ENCODE measurements at regions not wholly inside any gene's neighbourhood (a gene's known extent, or its start where the extent isn't known, plus 50 kb on each side); places are given as distances from the start of the nearest gene placed in this dataset.
"Not testable (repeated sequence)": the region's sequence is repeated elsewhere in the genome, so short reads cannot be mapped to it uniquely, and the experiment has no call there.

- not testable (repeated sequence) for H2AFZ ChIP-seq (ENCODE audit: low read depth, low read length, severe bottlenecking); H3K9ac ChIP-seq (ENCODE audit: low read length)
Measured at GRCh38 chr10:46677836-46678435, 99.0 kb downstream of the SYT15 start.

GRCh38 chr10:46691397-46691796 lies 112.5 kb downstream of the SYT15 start:
- not testable (repeated sequence) for H3F3A ChIP-seq (ENCODE audit: insufficient read depth); H2AFZ ChIP-seq (ENCODE audit: low read depth, low read length, severe bottlenecking); H3K9me3 ChIP-seq (ENCODE audit: insufficient read depth, low read length); H3K9me2 ChIP-seq (replicated peaks; ENCODE audit: insufficient read depth, low read length); H3K9ac ChIP-seq (ENCODE audit: low read length); H3K79me2 ChIP-seq (ENCODE audit: insufficient read depth, low read length); H3K27ac ChIP-seq (ENCODE audit: low read depth, low read length); H3K4me2 ChIP-seq (ENCODE audit: low read depth, low read length, poor library complexity, severe bottlenecking); H3K36me3 ChIP-seq (ENCODE audit: low read length); H4K20me1 ChIP-seq (ENCODE audit: low read depth, low read length); H3K4me3 ChIP-seq (ENCODE audit: insufficient read depth, low read length, poor library complexity, severe bottlenecking); H3K27me3 ChIP-seq (ENCODE audit: low read length)

More at GRCh38 chr10:46677836-46678435, 99.0 kb downstream of the SYT15 start:
- H3K27ac ChIP-seq (ENCODE audit: low read depth, low read length); H3K79me2 ChIP-seq (ENCODE audit: insufficient read depth, low read length); H3K4me2 ChIP-seq (ENCODE audit: low read depth, low read length, poor library complexity, severe bottlenecking); H3K36me3 ChIP-seq (ENCODE audit: low read length); H3K9me3 ChIP-seq (ENCODE audit: insufficient read depth, low read length); H3K4me3 ChIP-seq (ENCODE audit: insufficient read depth, low read length, poor library complexity, severe bottlenecking); H3K27me3 ChIP-seq (ENCODE audit: low read length); H4K20me1 ChIP-seq (ENCODE audit: low read depth, low read length); H3F3A ChIP-seq (ENCODE audit: insufficient read depth); H3K9me2 ChIP-seq (replicated peaks; ENCODE audit: insufficient read depth, low read length): not testable (repeated sequence)

GRCh38 chr10:46693218-46693617 lies 114.3 kb downstream of the SYT15 start:
- not testable (repeated sequence) for H3F3A ChIP-seq (ENCODE audit: insufficient read depth); H3K4me3 ChIP-seq (ENCODE audit: insufficient read depth, low read length, poor library complexity, severe bottlenecking); H3K9me2 ChIP-seq (replicated peaks; ENCODE audit: insufficient read depth, low read length); H3K36me3 ChIP-seq (ENCODE audit: low read length); H2AFZ ChIP-seq (ENCODE audit: low read depth, low read length, severe bottlenecking); H3K27me3 ChIP-seq (ENCODE audit: low read length); H3K27ac ChIP-seq (ENCODE audit: low read depth, low read length); H3K4me2 ChIP-seq (ENCODE audit: low read depth, low read length, poor library complexity, severe bottlenecking); H3K9ac ChIP-seq (ENCODE audit: low read length); H3K9me3 ChIP-seq (ENCODE audit: insufficient read depth, low read length); H3K79me2 ChIP-seq (ENCODE audit: insufficient read depth, low read length); H4K20me1 ChIP-seq (ENCODE audit: low read depth, low read length)

DNA sequence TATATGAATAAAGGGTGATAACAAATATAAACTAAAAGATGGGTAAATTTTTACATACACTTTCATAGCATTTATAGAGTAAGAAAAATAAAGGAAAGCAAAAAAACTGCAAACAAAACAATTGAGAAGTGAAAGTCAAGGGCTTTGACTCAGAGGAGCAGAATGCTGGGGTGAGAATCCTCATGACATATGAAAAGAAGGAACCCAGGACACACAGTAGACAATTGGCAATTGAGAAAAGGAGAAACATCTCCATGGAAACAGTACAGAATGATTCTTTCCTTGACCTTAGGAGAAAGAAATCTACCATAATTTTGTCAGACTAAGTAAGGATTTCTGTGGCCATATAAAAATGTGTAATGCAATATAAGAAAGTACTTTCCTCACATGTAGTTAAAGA lies 138.3 kb downstream of the SYT15 start:
- H3K9me2 ChIP-seq (replicated peaks; ENCODE audit: insufficient read depth, low read length); H3K9me3 ChIP-seq (ENCODE audit: insufficient read depth, low read length); H3K4me2 ChIP-seq (ENCODE audit: low read depth, low read length, poor library complexity, severe bottlenecking); H2AFZ ChIP-seq (ENCODE audit: low read depth, low read length, severe bottlenecking); H3K9ac ChIP-seq (ENCODE audit: low read length); H3K36me3 ChIP-seq (ENCODE audit: low read length); H3K79me2 ChIP-seq (ENCODE audit: insufficient read depth, low read length); H4K20me1 ChIP-seq (ENCODE audit: low read depth, low read length); H3K4me3 ChIP-seq (ENCODE audit: insufficient read depth, low read length, poor library complexity, severe bottlenecking); H3F3A ChIP-seq (ENCODE audit: insufficient read depth); H3K27me3 ChIP-seq (ENCODE audit: low read length); H3K27ac ChIP-seq (ENCODE audit: low read depth, low read length): not testable (repeated sequence)

GRCh38 chr10:46718014-46718413 lies 139.1 kb downstream of the SYT15 start:
- H2AFZ ChIP-seq (ENCODE audit: low read depth, low read length, severe bottlenecking); H3K27ac ChIP-seq (ENCODE audit: low read depth, low read length); H3K79me2 ChIP-seq (ENCODE audit: insufficient read depth, low read length); H3K36me3 ChIP-seq (ENCODE audit: low read length); H3K4me2 ChIP-seq (ENCODE audit: low read depth, low read length, poor library complexity, severe bottlenecking); H4K20me1 ChIP-seq (ENCODE audit: low read depth, low read length); H3K4me3 ChIP-seq (ENCODE audit: insufficient read depth, low read length, poor library complexity, severe bottlenecking); H3K9me2 ChIP-seq (replicated peaks; ENCODE audit: insufficient read depth, low read length); H3K9ac ChIP-seq (ENCODE audit: low read length); H3K27me3 ChIP-seq (ENCODE audit: low read length); H3F3A ChIP-seq (ENCODE audit: insufficient read depth); H3K9me3 ChIP-seq (ENCODE audit: insufficient read depth, low read length): not testable (repeated sequence)

- H3K4me2 ChIP-seq (ENCODE audit: low read depth, low read length, poor library complexity, severe bottlenecking); H3K9me2 ChIP-seq (replicated peaks; ENCODE audit: insufficient read depth, low read length); H2AFZ ChIP-seq (ENCODE audit: low read depth, low read length, severe bottlenecking); H3K36me3 ChIP-seq (ENCODE audit: low read length); H3K27me3 ChIP-seq (ENCODE audit: low read length); H3F3A ChIP-seq (ENCODE audit: insufficient read depth); H3K79me2 ChIP-seq (ENCODE audit: insufficient read depth, low read length); H3K4me3 ChIP-seq (ENCODE audit: insufficient read depth, low read length, poor library complexity, severe bottlenecking); H3K9ac ChIP-seq (ENCODE audit: low read length); H3K9me3 ChIP-seq (ENCODE audit: insufficient read depth, low read length); H3K27ac ChIP-seq (ENCODE audit: low read depth, low read length); H4K20me1 ChIP-seq (ENCODE audit: low read depth, low read length): not testable (repeated sequence)
Measured at GRCh38 chr10:46720386-46720785, 141.5 kb downstream of the SYT15 start.

- not testable (repeated sequence) for H2AFZ ChIP-seq (ENCODE audit: low read depth, low read length, severe bottlenecking); H3K9me3 ChIP-seq (ENCODE audit: insufficient read depth, low read length); H3F3A ChIP-seq (ENCODE audit: insufficient read depth); H4K20me1 ChIP-seq (ENCODE audit: low read depth, low read length); H3K79me2 ChIP-seq (ENCODE audit: insufficient read depth, low read length); H3K36me3 ChIP-seq (ENCODE audit: low read length); H3K9ac ChIP-seq (ENCODE audit: low read length); H3K27me3 ChIP-seq (ENCODE audit: low read length); H3K4me2 ChIP-seq (ENCODE audit: low read depth, low read length, poor library complexity, severe bottlenecking); H3K4me3 ChIP-seq (ENCODE audit: insufficient read depth, low read length, poor library complexity, severe bottlenecking); H3K27ac ChIP-seq (ENCODE audit: low read depth, low read length); H3K9me2 ChIP-seq (replicated peaks; ENCODE audit: insufficient read depth, low read length)
Measured at GRCh38 chr10:46720811-46721518, 142.0 kb downstream of the SYT15 start.

GRCh38 chr10:46724258-46724657 lies 145.3 kb downstream of the SYT15 start:
- H4K20me1 ChIP-seq (ENCODE audit: low read depth, low read length): not testable (repeated sequence)

More at GRCh38 chr10:46724258-46724657, 145.3 kb downstream of the SYT15 start:
- not testable (repeated sequence) for H3K4me2 ChIP-seq (ENCODE audit: low read depth, low read length, poor library complexity, severe bottlenecking); H3K4me3 ChIP-seq (ENCODE audit: insufficient read depth, low read length, poor library complexity, severe bottlenecking); H3K79me2 ChIP-seq (ENCODE audit: insufficient read depth, low read length); H3K36me3 ChIP-seq (ENCODE audit: low read length); H3K27me3 ChIP-seq (ENCODE audit: low read length); H3K27ac ChIP-seq (ENCODE audit: low read depth, low read length); H3K9me2 ChIP-seq (replicated peaks; ENCODE audit: insufficient read depth, low read length); H3F3A ChIP-seq (ENCODE audit: insufficient read depth); H3K9ac ChIP-seq (ENCODE audit: low read length); H3K9me3 ChIP-seq (ENCODE audit: insufficient read depth, low read length); H2AFZ ChIP-seq (ENCODE audit: low read depth, low read length, severe bottlenecking)
